8988T (cell line): ENCODE measurements at regions not wholly inside any gene's neighbourhood (a gene's known extent, or its start where the extent isn't known, plus 50 kb on each side); places are given as distances from the start of the nearest gene placed in this dataset.
"Not testable (repeated sequence)": the region's sequence is repeated elsewhere in the genome, so short reads cannot be mapped to it uniquely, and the experiment has no call there.

Source experiments
- DNase-seq: peaks from one replicate; pipeline ENCODE4 v3.0.0; 2011

DNA sequence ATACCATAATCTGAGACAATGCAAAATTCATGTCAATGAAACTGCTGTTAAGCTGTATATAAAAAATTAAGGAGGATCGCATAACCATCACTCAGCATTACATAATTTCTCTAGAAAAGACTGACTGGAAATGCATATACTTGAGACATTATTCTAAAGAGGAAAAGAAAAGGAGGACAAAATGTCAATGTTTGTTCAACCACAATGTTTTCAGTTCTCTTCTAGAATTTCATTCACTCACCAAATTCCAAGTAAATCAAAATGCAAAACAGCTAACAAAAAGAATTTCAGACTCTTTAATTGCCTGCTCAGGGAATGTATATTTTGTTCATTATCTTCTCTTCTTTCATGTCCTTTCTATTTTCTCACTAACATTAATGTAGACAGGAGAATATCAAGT is 106.2 kb upstream of the CCDC28A start:
- no peak for DNase-seq

DNA sequence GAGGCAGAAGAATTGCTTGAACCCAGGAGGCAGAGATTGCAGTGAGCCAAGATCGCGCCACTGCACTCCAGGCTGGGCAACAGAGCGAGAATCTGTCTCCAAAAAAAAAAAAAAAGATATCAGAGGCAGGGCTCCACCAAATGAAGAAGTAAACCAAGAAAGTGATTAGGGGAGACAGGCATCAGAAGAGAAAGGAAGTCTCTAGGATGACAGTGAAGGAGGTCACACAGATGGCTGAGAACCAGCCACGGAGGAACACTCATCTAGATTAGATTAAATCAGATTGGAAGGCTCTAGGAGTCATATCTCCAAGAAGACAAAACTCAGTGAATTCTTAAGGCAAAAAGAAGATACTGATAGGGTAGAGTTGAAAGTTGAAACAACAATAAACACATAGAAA is 102.2 kb upstream of the CCDC28A start:
- DNase-seq, result no peak

DNA sequence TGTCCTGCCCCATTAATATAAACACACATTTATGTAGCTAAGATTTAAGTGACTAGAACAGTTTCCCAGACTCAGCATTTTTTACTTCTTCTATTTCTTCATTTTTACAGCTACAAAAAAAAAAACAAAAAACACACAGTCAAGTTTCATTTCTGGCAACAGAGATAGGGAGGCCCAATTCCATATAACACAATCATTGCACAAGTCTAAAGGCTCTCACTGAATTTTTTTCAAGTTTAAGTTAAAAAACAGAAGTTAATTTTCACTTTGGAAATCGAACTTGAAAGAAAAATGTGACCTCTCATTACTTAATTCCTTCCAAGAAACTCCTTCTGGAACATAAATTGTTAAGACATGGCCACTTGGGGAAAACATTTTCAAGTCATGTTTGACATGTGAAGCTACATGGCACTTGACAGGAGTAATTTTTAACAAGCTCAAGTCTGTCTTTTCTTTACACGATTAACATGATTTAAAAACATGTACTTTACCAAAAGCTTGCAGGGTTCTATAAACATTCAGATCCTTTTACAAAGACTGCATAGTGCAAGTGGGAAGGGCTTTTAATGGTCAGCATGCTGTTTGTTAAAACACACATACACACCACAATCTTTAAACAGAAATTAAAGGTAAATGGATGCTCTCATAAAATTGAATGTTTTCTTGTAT is 100.1 kb upstream of the CCDC28A start:
- DNase-seq, result no peak

DNA sequence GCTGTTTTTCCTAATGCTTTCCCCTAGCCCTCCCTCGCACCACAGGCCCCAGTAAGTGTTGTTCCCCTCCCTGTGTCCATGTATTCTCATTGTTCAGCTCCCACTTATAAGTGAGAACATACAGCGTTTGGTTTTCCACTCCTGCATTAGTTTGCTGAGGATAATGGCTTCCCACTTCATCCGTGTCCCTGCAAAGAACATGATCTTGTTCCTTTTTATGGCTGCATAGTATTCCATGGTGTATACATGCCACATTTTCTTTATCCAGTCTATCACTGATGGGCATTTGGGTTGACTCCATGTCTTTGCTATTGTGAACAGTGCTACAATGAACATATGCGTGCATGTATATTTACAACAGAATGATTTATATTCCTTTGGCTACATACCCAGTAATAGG is 99.1 kb upstream of the CCDC28A start:
- DNase-seq, result not testable (repeated sequence)

DNA sequence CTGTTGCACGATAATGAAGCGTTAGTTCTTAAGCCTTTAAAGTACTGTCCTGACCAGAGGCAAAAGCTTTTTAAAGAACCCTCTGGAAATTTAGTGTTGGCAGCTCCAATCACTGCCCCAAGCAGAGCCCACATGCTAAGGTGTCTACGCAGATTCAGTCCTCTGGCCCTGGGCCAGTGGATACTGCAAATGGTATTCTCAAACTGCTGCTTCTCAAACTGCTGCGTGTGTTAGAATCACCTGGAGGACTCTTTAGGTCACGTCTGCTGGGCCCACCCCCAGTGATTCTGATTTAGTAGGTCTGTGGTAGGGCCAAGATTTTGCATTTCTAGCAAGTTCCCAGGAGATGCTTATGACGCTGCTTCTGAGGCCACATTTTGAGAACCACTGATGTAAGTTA is 96.0 kb upstream of the CCDC28A start:
- DNase-seq, result no peak

DNA sequence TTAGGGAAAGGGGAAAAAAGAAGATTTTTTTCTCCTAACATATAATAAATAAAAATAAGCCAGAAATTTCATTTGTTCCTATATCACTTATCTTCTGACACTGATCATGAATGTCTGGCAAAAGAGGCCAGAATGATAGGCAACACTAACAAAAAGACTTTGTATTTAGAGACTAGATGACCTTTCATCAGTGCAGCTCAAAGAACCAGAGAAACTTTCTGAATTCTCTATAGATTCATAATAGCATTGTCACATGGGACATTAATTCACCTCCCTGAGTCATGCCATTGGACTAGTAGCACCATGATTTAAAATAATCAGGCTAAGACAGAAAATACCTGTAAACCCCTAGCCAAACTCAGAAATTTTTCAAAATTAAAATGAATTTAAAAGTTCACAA is 95.4 kb upstream of the CCDC28A start:
- DNase-seq, result no peak

DNA sequence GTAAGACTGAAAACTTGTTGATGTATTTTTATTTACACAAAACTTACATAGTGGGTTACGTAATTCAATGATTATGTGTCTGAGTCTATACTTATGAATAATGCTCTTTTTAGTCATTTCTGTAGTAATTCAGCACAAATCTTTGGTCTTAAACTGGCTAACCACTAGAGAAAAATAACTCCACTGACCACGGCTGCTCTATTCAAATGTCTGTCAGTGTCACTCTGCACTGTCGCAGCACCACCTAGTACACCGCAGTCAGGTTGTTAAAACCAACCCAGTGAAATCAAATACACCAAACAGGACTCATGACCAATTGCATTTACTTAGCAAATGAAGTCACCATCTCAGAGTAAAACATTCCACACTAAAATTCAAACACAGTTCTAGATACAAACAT is 93.5 kb upstream of the CCDC28A start:
- no peak for DNase-seq

DNA sequence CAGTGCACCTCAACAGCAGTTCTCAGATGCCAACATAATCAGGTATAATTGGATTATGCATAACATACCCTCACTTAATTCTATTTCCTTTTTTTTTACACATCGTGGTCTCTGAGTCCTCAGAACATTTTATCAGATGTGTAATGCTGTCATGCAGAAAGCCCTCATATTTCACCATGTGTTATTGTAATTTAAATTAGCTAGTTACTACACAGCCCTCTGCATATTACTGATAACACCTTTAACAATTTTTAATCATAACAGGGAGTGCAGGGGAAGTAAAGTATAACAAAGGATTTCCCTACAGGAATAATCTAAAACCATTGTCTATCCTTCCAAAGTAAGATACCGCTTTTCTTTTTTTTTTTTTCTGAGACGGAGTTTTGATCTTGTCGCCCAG is 91.9 kb upstream of the CCDC28A start:
- DNase-seq, result no peak

DNA sequence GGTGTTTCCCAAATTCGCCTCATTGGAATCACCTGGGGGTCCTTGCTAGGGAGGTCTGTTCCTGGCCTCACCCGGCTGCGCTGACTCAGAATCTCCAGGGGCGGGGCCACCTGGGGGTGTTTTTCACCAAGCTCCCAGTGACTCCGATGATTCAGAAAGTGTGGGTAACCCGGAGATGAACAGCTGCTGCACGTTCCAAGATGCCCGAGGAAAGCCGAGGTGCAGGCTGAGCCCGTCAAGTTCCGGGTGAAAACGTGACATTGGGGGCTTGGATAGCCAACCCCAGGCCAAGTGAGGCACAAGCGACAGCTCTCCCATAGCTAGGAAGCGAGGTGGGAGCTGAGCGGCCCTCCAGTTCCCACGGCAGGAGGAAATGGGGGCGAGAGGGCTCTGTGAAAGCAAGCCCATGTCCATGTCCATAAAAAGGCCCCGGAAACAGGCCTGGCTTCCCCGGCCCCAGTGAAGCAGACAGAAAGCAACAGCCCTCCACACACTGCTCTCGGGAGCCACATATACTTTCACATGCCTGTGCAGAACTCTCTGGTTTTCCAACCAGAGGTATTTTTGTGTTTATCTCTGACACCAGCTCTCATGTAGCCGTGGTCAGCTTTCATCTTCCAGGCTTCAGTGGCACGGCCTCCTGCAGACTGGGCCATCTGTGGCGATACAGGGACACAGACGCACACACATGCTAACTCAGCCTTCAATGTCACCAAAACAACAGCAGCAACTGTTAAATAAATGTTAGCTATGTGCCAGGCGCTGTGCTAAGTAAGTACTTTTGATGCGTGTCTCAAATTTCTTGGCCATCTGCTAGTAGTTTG is 90.7 kb upstream of the CCDC28A start:
- DNase-seq, result no peak

DNA sequence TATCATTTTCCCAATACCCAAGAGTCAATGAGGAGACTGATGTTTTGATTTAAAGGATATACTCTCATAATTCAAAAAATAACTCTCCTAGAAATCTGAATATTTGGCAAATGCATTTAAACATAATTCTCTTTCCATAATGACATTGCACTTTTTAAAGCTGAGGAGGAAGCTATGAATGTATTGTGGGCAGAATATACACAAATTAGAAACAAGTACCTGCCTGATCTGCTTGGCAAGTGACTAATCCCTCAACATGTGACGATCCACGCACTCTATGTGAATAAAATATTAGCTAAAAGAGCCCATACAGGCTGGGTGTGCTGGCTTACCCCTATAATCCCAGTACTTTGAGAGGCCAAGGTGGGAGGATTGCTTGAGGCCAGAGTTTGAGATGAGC is 88.3 kb upstream of the CCDC28A start:
- DNase-seq, result no peak

DNA sequence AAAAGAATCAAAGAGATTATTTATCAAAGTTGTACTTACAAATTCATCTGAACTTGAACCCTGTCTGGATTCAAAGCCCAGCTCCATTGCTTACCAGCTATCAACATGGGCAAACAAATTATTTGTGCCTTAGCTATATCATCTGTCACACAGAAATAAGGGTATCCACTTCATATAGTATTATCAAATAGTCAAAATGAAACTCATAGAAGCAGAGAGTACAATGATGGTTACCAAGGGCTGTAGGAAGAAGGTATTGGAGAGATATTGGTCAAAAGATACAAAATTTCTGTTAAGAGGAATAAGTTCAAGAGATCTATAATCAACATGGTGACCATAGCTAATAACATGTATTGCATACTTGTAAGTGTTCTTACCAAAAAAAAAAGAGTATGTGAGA is 87.8 kb upstream of the CCDC28A start:
- no peak for DNase-seq

DNA sequence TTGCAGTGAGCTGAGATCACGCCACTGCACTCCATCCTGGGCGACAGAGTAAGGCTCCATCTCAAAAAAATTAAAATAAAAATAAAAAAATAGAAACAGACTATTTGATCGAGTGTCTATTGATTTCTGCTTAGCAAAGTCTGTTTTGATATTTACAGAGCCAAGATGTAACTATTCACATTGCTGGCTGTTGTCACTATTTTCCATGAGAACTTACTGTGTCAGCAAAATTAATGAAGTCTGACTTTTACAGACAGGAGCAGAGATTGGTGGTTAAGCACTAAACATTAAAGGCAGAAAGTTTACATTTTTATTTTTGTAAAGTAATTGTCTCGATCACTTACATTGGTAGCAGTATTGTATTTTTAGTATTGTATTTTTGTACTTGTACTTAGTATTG is 85.0 kb upstream of the CCDC28A start:
- DNase-seq, result no peak

DNA sequence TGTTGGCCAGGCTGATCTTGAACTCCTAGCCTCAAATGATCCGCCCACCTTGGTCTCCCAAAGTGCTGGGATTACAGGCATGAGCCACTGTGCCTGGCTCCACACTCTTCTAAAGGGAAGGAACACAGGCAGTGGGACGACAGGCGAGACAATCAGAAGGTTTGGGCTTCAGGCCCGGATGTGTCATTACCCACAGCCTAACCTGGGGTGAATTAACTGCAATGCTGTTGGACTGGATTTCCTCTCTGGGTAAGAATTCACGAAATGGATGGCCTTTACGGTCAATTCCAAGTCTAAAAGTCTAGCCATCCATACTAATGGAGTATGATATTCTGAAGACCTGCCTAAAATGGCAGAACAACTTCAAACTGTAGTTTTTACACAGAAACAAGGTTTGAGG is 83.7 kb upstream of the CCDC28A start:
- no peak for DNase-seq

DNA sequence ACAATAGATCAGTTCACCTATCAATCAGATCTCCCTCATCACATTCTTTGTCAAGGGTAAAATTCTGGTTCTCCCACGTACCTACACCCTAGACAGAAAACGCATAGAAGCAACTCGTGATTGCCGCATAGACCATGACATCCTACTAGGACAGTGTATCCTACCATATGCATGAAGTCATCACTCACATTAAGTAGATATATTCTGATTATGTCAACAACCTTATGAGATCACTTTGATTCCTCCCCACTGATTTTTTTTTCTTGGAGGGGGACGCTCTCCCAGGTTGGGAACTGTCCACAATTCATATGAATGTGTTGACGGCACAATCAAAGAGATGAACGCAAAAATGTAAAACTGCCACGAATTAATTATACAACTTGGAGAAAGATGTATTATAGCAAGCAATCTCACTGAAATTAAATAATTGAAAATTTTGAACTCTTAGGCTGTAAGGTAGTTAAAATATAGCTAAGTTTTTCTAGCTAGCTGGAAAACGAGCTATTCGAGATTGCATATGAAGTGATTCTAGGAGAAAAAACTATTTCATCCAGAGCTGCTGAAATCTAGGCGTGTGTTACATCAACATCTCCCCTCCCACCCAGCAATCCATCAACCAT is 82.5 kb upstream of the CCDC28A start:
- no peak for DNase-seq

DNA sequence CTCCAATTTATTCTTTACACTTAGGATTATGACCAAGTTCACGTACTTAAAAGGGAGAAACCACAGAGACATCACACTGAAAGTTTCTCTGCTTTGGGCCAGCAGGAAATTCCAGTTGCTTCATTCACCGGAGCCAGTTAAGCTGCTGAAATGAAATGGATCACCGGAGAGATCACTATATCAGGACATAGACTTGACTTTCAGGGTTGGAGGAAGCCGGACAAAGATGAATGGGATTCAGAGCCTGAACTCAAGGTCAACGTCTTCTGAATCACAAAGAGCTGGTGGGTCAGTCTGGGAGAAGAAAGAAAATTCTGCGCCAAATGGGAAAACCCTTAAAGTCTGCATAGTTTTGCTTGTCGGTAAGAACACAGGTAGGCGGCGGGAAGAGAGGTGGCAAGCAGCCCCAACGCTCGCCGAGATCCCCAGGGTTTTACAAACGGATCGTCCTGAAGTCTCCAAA is 81.9 kb upstream of the CCDC28A start:
- no peak for DNase-seq

DNA sequence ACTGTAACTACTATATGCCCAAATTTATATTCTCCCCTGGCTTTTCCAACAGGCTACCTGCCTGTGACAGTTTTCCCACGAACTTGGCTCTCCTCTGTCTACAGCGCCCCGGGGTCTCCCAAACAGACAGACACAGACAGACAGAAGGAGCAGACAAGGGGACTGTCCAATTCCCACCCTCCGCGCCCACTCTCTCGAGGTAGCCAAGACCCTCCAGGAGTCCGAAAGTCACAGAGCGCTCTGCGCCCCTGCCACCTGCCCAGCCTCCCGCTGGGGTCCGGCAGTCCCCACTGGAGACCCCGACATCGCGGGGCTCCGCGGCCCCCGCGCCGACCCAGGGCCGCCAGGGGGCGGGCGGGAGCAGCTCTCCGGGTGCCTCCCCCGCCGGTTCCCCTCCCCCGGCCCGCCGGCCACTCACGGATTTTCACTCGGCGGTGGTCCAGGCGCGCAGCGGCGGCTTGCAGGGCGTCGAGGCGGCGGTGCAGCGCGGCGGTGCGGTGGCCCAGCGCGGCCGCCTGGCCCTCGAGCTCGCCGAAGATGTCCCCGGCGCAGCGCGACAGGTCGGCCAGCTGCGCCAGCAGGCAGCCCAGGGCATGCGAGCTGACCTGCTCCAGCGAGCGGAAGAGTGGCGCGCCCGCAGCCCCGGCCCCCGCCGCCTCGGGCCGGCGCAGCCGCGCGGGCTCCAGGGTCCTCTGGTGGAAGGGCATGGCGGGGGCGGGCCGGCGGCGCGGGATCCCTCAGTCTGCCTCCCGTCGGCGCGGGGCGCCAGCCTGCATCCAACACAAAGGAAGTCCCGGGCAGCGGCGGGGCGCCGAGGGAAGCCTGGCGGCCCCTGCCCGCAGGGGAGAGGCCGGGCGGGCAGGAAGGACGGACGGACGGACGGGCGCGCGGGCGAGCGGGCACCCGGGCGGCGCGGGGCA is 81.3 kb upstream of the CCDC28A start:
- DNase-seq, result peak; percentile 94

DNA sequence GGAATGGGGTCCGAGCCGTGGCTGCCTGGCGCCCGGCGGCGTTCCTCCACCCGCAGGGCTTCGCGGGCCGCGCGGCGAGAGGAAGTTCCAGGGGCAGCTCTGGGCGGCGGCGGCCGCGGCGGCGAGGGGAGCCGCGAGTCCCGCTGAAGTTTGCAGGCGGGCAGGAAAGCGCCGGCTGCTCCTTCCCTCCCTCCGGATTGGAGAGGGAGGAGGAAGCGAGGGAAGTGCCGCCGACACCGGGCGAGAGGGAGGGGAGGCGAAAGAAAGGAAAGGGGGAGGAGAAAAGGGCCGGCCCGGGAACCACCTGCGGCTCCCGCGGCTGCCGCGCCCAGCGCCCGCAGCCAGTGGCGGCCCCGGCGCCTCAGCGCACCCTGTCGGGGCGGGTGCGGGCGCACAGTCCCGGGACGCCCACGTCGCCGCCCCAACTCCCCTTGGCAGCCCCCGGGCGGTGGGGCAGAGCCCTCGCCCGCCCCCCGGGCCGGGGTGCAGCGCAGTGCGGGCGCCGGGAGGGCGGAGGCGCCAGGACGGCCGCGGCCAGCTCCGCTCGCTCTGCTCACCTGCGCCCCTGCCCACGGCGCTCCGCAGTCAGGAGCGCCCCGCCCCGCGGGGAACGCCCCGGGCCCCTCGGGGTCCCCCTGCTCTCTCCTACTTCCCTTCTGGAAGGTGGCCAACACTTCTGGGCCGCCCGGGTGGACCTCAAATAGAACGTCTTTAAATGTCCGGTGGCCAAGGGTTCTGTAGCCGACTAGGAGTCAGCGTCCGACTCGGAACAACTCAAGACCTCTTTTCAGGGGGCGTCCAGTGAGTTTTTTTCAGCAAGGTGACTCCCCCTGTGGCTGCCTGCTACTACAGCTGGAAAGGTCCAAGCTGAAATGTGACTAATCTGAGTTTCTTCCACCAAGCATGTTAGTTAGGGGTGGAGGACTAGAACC is 80.3 kb upstream of the CCDC28A start:
- peak; percentile 78 for DNase-seq

DNA sequence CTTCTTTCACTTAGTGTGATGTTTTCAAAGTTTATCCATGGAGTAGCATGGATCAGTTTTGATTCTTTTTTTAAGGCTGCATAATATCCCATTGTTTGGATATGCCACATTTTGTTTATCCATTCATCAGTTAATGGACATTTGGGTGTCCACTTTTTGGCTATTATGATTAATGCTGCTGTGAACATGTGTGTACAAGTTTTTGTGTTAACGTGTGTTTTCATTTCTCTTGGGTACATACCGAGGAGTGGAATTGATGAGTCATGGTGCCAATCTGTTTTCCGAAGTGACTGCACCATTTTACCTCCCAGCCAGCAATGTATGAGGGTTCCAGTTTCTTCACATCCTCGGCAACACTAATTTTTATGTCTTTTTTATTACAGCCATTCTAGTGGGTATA is 78.4 kb upstream of the CCDC28A start:
- DNase-seq, result no peak

DNA sequence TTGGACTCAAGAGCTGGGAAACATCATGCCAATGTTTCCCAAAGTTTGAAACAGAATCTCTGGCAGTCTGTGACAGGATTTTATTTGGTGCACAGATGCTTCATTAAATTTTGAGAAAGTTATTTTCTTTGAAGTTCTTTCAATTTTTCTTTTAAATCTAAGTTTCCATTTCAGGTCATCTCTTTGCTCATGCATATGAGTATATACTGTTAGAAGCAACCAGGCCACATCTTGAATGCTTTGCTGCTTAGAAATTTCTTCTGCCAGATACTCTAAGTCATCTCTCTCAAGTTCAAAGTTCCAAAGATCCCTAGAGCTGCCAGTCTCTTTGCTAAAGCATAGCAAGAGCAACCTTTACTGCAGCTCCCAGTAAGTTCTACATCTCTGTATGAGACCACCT is 59.1 kb upstream of the CCDC28A start:
- DNase-seq, result no peak

DNA sequence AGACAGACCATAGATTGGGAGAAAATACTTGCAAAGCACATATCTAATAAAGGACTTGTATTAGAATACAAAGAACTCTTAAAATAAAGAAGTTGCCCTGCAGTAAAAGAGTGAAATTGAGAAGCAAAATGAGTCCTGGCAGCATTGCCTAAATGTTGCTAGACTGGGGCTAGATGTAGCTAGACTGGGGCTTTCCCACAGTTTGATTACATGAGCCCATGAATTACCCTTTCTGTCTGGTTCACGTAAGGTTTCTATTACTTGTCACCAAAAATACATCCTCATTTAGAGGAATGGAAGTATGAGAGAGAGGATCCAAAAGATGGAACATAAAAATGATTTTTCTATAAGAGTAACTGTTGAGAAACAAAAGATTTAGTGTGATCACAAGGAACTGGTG is 57.6 kb upstream of the CCDC28A start:
- no peak for DNase-seq

DNA sequence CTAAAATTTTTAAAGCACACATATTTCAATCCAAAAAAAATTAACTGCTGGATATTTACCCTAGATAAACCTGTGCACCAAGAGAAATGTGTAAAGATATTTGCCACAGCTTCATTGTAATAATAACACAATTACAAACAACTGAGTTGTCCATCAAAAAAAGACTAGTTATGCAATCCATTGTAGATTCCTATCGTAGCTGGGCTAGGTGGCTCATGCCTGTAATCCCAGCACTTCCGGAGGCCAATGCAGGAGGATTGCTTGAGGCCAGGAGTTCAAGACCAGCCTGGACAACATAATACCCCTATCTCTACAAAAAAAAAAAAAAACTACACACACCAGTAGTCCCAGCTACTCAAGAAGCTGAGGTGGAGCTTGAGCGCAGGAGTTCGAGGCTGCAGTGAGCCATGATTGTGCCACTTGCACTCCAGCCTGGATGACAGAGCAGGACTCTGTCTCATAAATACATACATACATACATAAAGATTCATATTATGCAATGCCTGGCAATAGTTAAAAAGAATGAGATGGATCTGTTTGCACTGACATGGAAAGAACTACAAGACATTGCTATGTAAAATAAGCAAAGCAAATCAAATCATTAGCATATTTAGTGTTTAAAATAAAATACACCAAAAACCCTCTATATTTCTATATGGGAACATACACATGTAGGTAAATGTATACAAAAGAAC is 56.5 kb upstream of the CCDC28A start:
- DNase-seq, result no peak
